A549 (cell line): ENCODE measurements at regions not wholly inside any gene's neighbourhood (a gene's known extent, or its start where the extent isn't known, plus 50 kb on each side); places are given as distances from the start of the nearest gene placed in this dataset.

ENCODE experiments used
- CBX2 ChIP-seq: fragments of 200-600 bp; sonication (generic); IDR thresholded peaks from 2 replicates; pipeline ENCODE4 v1.6.1; 2016; ENCODE audit warnings: low read depth, mild to moderate bottlenecking, borderline replicate concordance
- EHMT2 ChIP-seq: fragments of 200-600 bp; sonication (generic); IDR thresholded peaks from 2 replicates; pipeline ENCODE4 v1.6.1; 2016; ENCODE audit warnings: antibody characterized with exemption, low read depth, mild to moderate bottlenecking, moderate library complexity
- EP300 ChIP-seq, 2 experiments: fragments of >200 bp; sonication (Bioruptor Twin); formaldehyde crosslinking; IDR thresholded peaks; 2 replicates in 1 of 2; 3 replicates in 1 of 2; pipeline ENCODE4 v1.6.1; 2016 to 2017
- SMC3 ChIP-seq: fragments of >200 bp; sonication (Bioruptor Twin); formaldehyde crosslinking; IDR thresholded peaks from 3 replicates; pipeline ENCODE4 v1.6.1; 2018; ENCODE audit warnings: inconsistent platforms
- TF ChIP-seq, protein P1 (sequence below): fragments of >200 bp; sonication (Bioruptor Twin); formaldehyde crosslinking; IDR thresholded peaks from 3 replicates; pipeline ENCODE4 v1.5.1; 2016
- TF ChIP-seq, protein P2 (sequence below): fragments of 150-350 bp; IDR thresholded peaks from 2 replicates; pipeline ENCODE4 v1.6.1; 2014; ENCODE audit warnings: low read depth, mild to moderate bottlenecking, low read length
- TF ChIP-seq, protein P3 (sequence below): fragments of >200 bp; sonication (Bioruptor Twin); formaldehyde crosslinking; IDR thresholded peaks from 3 replicates; pipeline ENCODE4 v1.6.1; 2016
- TF ChIP-seq, protein P4 (sequence below): IDR thresholded peaks from 2 replicates; pipeline ENCODE4 v1.6.1; 2012

DNA sequence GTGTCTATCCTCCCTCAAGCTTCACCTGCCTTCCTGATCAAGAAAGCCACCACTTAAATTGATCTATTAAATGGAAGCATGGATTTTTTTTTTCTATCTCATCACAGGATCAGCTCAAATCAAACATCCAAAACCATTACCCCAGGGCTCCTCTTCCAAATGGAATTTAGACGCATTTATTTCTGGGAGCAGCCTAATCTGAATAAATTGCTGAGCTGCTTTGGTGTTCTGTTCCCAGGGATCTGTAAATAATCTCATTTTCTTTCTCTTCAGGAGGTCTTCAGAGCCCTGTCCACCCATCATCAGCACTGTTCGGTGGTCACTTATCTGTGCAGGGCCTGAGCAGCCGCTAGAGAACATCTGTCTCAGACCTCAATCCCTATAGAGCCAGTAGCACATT lies 695.4 kb upstream of the TMEM132C start:
- TF ChIP-seq, protein P1, sequence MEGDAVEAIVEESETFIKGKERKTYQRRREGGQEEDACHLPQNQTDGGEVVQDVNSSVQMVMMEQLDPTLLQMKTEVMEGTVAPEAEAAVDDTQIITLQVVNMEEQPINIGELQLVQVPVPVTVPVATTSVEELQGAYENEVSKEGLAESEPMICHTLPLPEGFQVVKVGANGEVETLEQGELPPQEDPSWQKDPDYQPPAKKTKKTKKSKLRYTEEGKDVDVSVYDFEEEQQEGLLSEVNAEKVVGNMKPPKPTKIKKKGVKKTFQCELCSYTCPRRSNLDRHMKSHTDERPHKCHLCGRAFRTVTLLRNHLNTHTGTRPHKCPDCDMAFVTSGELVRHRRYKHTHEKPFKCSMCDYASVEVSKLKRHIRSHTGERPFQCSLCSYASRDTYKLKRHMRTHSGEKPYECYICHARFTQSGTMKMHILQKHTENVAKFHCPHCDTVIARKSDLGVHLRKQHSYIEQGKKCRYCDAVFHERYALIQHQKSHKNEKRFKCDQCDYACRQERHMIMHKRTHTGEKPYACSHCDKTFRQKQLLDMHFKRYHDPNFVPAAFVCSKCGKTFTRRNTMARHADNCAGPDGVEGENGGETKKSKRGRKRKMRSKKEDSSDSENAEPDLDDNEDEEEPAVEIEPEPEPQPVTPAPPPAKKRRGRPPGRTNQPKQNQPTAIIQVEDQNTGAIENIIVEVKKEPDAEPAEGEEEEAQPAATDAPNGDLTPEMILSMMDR, result no peak
- no peak for TF ChIP-seq EP300 (IDR thresholded peaks at IDR 0.05)
- TF ChIP-seq EHMT2, result no peak
- TF ChIP-seq, protein P2, sequence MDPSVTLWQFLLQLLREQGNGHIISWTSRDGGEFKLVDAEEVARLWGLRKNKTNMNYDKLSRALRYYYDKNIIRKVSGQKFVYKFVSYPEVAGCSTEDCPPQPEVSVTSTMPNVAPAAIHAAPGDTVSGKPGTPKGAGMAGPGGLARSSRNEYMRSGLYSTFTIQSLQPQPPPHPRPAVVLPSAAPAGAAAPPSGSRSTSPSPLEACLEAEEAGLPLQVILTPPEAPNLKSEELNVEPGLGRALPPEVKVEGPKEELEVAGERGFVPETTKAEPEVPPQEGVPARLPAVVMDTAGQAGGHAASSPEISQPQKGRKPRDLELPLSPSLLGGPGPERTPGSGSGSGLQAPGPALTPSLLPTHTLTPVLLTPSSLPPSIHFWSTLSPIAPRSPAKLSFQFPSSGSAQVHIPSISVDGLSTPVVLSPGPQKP, result no peak
- no peak for TF ChIP-seq CBX2
- TF ChIP-seq, protein P3, sequence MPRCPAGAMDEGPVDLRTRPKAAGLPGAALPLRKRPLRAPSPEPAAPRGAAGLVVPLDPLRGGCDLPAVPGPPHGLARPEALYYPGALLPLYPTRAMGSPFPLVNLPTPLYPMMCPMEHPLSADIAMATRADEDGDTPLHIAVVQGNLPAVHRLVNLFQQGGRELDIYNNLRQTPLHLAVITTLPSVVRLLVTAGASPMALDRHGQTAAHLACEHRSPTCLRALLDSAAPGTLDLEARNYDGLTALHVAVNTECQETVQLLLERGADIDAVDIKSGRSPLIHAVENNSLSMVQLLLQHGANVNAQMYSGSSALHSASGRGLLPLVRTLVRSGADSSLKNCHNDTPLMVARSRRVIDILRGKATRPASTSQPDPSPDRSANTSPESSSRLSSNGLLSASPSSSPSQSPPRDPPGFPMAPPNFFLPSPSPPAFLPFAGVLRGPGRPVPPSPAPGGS, result no peak
- no peak for TF ChIP-seq SMC3
- TF ChIP-seq, protein P4, sequence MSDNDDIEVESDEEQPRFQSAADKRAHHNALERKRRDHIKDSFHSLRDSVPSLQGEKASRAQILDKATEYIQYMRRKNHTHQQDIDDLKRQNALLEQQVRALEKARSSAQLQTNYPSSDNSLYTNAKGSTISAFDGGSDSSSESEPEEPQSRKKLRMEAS, result no peak
